Mesenchymal stem cell (in vitro differentiated cells and primary cell): ENCODE measurements at regions not wholly inside any gene's neighbourhood (a gene's known extent, or its start where the extent isn't known, plus 50 kb on each side); places are given as distances from the start of the nearest gene placed in this dataset.
"Not testable (repeated sequence)": the region's sequence is repeated elsewhere in the genome, so short reads cannot be mapped to it uniquely, and the experiment has no call there.

Source experiments
- DNase-seq: peaks from one replicate; pipeline ENCODE4 v3.0.0-alpha.2; 2013
- H2AFZ ChIP-seq: one replicate; pipeline ENCODE4 v1.6.1; 2013; ENCODE audit warnings: low read depth, mild to moderate bottlenecking, control low read depth, inconsistent platforms, low read length, moderate library complexity
- H2AK5ac ChIP-seq: 2 replicates; pipeline ENCODE4 v1.6.1; 2013; ENCODE audit warnings: low read length, moderate library complexity, mild to moderate bottlenecking, inconsistent platforms; ENCODE audit not compliant: severe bottlenecking
- H2BK120ac ChIP-seq: one replicate; pipeline ENCODE4 v1.6.1; 2013; ENCODE audit warnings: low read depth, mild to moderate bottlenecking, inconsistent platforms, low read length, moderate library complexity
- H2BK12ac ChIP-seq, 2 experiments: one replicate each; pipeline ENCODE4 v1.6.1; 2013; ENCODE audit warnings: inconsistent platforms in 2 of 2, low read length in 2 of 2, mild to moderate bottlenecking in 2 of 2, moderate library complexity in 2 of 2, control low read depth in 1 of 2
- H2BK15ac ChIP-seq: one replicate; pipeline ENCODE4 v1.6.1; 2013; ENCODE audit warnings: mild to moderate bottlenecking, low read depth, inconsistent platforms; ENCODE audit not compliant: poor library complexity, severe bottlenecking
- H2BK5ac ChIP-seq: 2 replicates; pipeline ENCODE4 v1.6.1; 2013; ENCODE audit warnings: low read depth, mild to moderate bottlenecking, low read length, control low read depth, inconsistent platforms; ENCODE audit not compliant: poor library complexity, severe bottlenecking
- H3K14ac ChIP-seq, 2 experiments: one replicate each; pipeline ENCODE4 v1.6.1; 2013; ENCODE audit warnings: inconsistent platforms in 2 of 2, low read length in 2 of 2, control low read depth in 1 of 2, mild to moderate bottlenecking in 1 of 2, moderate library complexity in 1 of 2
- H3K18ac ChIP-seq, 2 experiments: one replicate each; pipeline ENCODE4 v1.6.1; 2013; ENCODE audit warnings: inconsistent platforms in 2 of 2, low read length in 2 of 2, control low read depth in 1 of 2, low read depth in 1 of 2, mild to moderate bottlenecking in 1 of 2
- H3K23ac ChIP-seq, 2 experiments: one replicate each; pipeline ENCODE4 v1.6.1; 2013; ENCODE audit warnings: inconsistent platforms in 2 of 2, low read length in 2 of 2, mild to moderate bottlenecking in 2 of 2, moderate library complexity in 2 of 2, control low read depth in 1 of 2
- H3K27ac ChIP-seq: 2 replicates; pipeline ENCODE4 v1.5.1; 2013; ENCODE audit warnings: mild to moderate bottlenecking, moderate library complexity, low read length, control low read depth, inconsistent platforms; ENCODE audit not compliant: poor library complexity, severe bottlenecking
- H3K27me3 ChIP-seq, 2 experiments: 2 replicates each; pipeline versions ENCODE4 v1.6.1 to v1.7.0; 2013; ENCODE audit warnings: low read length in 2 of 2, mild to moderate bottlenecking in 2 of 2, moderate library complexity in 2 of 2, control low read depth in 1 of 2, inconsistent platforms in 1 of 2; ENCODE audit not compliant: control insufficient read depth in 1 of 2, insufficient read depth in 1 of 2
- H3K36me3 ChIP-seq, 2 experiments: 2 replicates each; pipeline versions ENCODE4 v1.6.1 to v1.7.0; 2013; ENCODE audit warnings: low read length in 2 of 2, control low read depth in 1 of 2, inconsistent platforms in 1 of 2, low read depth in 1 of 2, mild to moderate bottlenecking in 1 of 2; ENCODE audit not compliant: insufficient read depth in 2 of 2, control insufficient read depth in 1 of 2
- H3K4ac ChIP-seq, 2 experiments: one replicate each; pipeline ENCODE4 v1.6.1; 2013; ENCODE audit warnings: inconsistent platforms in 2 of 2, low read length in 2 of 2, mild to moderate bottlenecking in 2 of 2, moderate library complexity in 2 of 2, control low read depth in 1 of 2, low read depth in 1 of 2
- H3K4me1 ChIP-seq: 2 replicates; pipeline ENCODE4 v1.6.1; 2013; ENCODE audit warnings: low read depth, low read length, control low read depth; ENCODE audit not compliant: control insufficient read depth, insufficient read depth
- H3K4me2 ChIP-seq: 2 replicates; pipeline ENCODE4 v1.6.1; 2013; ENCODE audit warnings: low read length, mild to moderate bottlenecking, inconsistent platforms; ENCODE audit not compliant: poor library complexity, severe bottlenecking
- H3K4me3 ChIP-seq, 2 experiments: 2 replicates each; pipeline versions ENCODE4 v1.5.1 to v1.7.0; 2013; ENCODE audit warnings: low read length in 2 of 2, mild to moderate bottlenecking in 2 of 2, control low read depth in 1 of 2, low read depth in 1 of 2; ENCODE audit not compliant: insufficient read depth in 1 of 2
- H3K79me1 ChIP-seq: replicated peaks from 2 replicates; pipeline ENCODE4 v1.6.1; 2013; ENCODE audit warnings: mild to moderate bottlenecking, control low read depth, low read length, inconsistent platforms; ENCODE audit not compliant: poor library complexity, severe bottlenecking
- H3K9ac ChIP-seq: 2 replicates; pipeline ENCODE4 v1.7.0; 2013; ENCODE audit warnings: mild to moderate bottlenecking, low read length, moderate library complexity
- H3K9me3 ChIP-seq: 2 replicates; pipeline ENCODE4 v1.7.0; 2013; ENCODE audit warnings: mild to moderate bottlenecking, low read length; ENCODE audit not compliant: control insufficient read depth
- H4K8ac ChIP-seq: one replicate; pipeline ENCODE4 v1.6.1; 2013; ENCODE audit warnings: inconsistent platforms, mild to moderate bottlenecking, low read length, moderate library complexity
- H4K91ac ChIP-seq: one replicate; pipeline ENCODE4 v1.6.1; 2013; ENCODE audit warnings: mild to moderate bottlenecking, low read length, inconsistent platforms
- WGBS: methylation state at CpG from one replicate; pipeline ENCODE4 v1.1.7; 2013; ENCODE audit warnings: mixed read lengths; 5-methylcytosine and 5-hydroxymethylcytosine counted together

- no peak overlapping the region for H2BK15ac ChIP-seq
- H3K4me3 ChIP-seq = no peak overlapping the region
- H2BK120ac ChIP-seq = no peak overlapping the region
- no peak overlapping the region for H3K23ac ChIP-seq
- no peak overlapping the region for H2BK12ac ChIP-seq
- H3K79me1 ChIP-seq = no peaks in the 10 kb centered on the region
- H3K4me1 ChIP-seq = no peaks in the 10 kb centered on the region
- H3K27me3 ChIP-seq = no peaks in the 10 kb centered on the region
- no peak overlapping the region for H3K27ac ChIP-seq
- no peak overlapping the region for H3K9ac ChIP-seq
- H2BK5ac ChIP-seq = no peak overlapping the region
- WGBS = 80% methylated on average over 4 of the region's 4 CpGs
- H3K9me3 ChIP-seq = no peaks in the 10 kb centered on the region
- no peak overlapping the region for H2AFZ ChIP-seq
- H4K8ac ChIP-seq = no peak overlapping the region
- no peak overlapping the region for H3K4me2 ChIP-seq
- H4K91ac ChIP-seq = no peak overlapping the region
- H3K36me3 ChIP-seq = no peaks in the 10 kb centered on the region
- no peak overlapping the region for H3K4ac ChIP-seq
- H3K14ac ChIP-seq = no peak overlapping the region
- H2AK5ac ChIP-seq = no peak overlapping the region
- no peak overlapping the region for H3K18ac ChIP-seq
- DNase-seq = no peak
Measured at GRCh38 chr15:79496838-79497237, 64.7 kb downstream of the MINAR1 start.

DNA sequence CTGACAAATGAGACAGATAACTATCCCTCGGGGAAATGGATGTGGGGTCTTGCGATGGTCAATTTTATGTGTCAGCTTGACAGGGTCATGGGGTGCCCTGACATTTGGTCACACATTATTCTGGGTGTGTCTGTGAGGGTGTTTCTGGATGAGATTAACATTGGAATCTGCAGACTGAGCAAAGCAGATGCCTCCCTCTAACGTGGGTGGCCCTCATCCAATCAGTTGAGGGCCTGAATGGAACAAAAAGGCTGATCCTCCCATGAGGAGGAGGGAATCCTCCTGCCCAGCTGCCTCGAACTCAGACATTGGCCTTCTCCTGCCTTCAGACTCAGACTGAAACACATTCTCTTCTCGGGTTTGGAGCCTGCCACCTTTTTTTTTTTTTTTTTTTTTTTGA lies 69.0 kb downstream of the MINAR1 start:
- H3K9me3 ChIP-seq = no peaks in the 10 kb centered on the region
- H2BK12ac ChIP-seq = no peak overlapping the region
- H3K18ac ChIP-seq = no peak overlapping the region
- WGBS = 67% methylated on average over 5 of the region's 5 CpGs
- no peaks in the 10 kb centered on the region for H3K27me3 ChIP-seq
- no peaks in the 10 kb centered on the region for H3K4me1 ChIP-seq
- no peak overlapping the region for H4K8ac ChIP-seq
- H3K14ac ChIP-seq = no peak overlapping the region
- H3K79me1 ChIP-seq = no peaks in the 10 kb centered on the region
- H3K27ac ChIP-seq = no peak overlapping the region
- H2BK15ac ChIP-seq = no peak overlapping the region
- no peak overlapping the region for H3K4me3 ChIP-seq
- H2AK5ac ChIP-seq = no peak overlapping the region
- no peak overlapping the region for H3K4ac ChIP-seq
- H3K23ac ChIP-seq = no peak overlapping the region
- no peak overlapping the region for H3K4me2 ChIP-seq
- no peak for DNase-seq
- H2BK5ac ChIP-seq = no peak overlapping the region
- H2BK120ac ChIP-seq = no peak overlapping the region
- no peak overlapping the region for H3K9ac ChIP-seq
- H4K91ac ChIP-seq = no peak overlapping the region
- no peaks in the 10 kb centered on the region for H3K36me3 ChIP-seq
- H2AFZ ChIP-seq = no peak overlapping the region

GRCh38 chr15:79505956-79506355 lies 73.8 kb downstream of the MINAR1 start:
- H2BK5ac ChIP-seq = no peak overlapping the region
- H2AFZ ChIP-seq = no peak overlapping the region
- no peak overlapping the region for H4K91ac ChIP-seq
- H2BK12ac ChIP-seq = no peak overlapping the region
- no peak overlapping the region for H4K8ac ChIP-seq
- no peaks in the 10 kb centered on the region for H3K79me1 ChIP-seq
- no peak overlapping the region for H2AK5ac ChIP-seq
- no peak overlapping the region for H3K18ac ChIP-seq
- H2BK15ac ChIP-seq = no peak overlapping the region
- H3K23ac ChIP-seq = no peak overlapping the region
- peaks cover 0 to 16% of the 10 kb centered on the region in 2 experiments for H3K27me3 ChIP-seq
- no peaks in the 10 kb centered on the region for H3K9me3 ChIP-seq
- no peaks in the 10 kb centered on the region for H3K4me1 ChIP-seq
- no peak for DNase-seq
- no peak overlapping the region for H3K14ac ChIP-seq
- no peaks in the 10 kb centered on the region for H3K36me3 ChIP-seq
- no peak overlapping the region for H3K27ac ChIP-seq
- WGBS = 75% methylated on average over 4 of the region's 4 CpGs
- no peak overlapping the region for H2BK120ac ChIP-seq
- H3K4me2 ChIP-seq = no peak overlapping the region
- H3K4ac ChIP-seq = no peak overlapping the region
- H3K9ac ChIP-seq = no peak overlapping the region
- H3K4me3 ChIP-seq = no peak overlapping the region

- H2BK15ac ChIP-seq, H2BK5ac ChIP-seq, H2BK120ac ChIP-seq, H3K14ac ChIP-seq, H3K27ac ChIP-seq, H3K4me2 ChIP-seq, H3K79me1 ChIP-seq, DNase-seq, H3K18ac ChIP-seq, H3K9ac ChIP-seq, H4K8ac ChIP-seq, H3K36me3 ChIP-seq, H4K91ac ChIP-seq, H3K4me3 ChIP-seq, H2AFZ ChIP-seq, H3K9me3 ChIP-seq, H2BK12ac ChIP-seq, H3K4ac ChIP-seq, H3K23ac ChIP-seq, H3K4me1 ChIP-seq, H2AK5ac ChIP-seq: not testable (repeated sequence)
- H3K27me3 ChIP-seq = peaks cover 0 to 14% of the 10 kb centered on the region in 2 experiments
- 55% methylated on average over 1 of the region's 3 CpGs for WGBS
Measured at GRCh38 chr15:79512844-79513243, 80.7 kb downstream of the MINAR1 start.
